K562 (cell line): ENCODE measurements at regions not wholly inside any gene's neighbourhood (a gene's known extent, or its start where the extent isn't known, plus 50 kb on each side); places are given as distances from the start of the nearest gene placed in this dataset.

Source experiments
- ATAC-seq: fragments of 200-7000 bp; cut with Tn5 transposase; 3 replicates; pipeline ENCODE4 v1.9.1; 2020; ENCODE audit warnings: moderate library complexity
- BruUV-seq: library from RNA; stranded (reverse); fragments of 400-500 nt; replicated peaks from 2 replicates; lab custom pipeline; 2021; lab: Mats Ljungman, UMichigan
- CTCF ChIA-PET: fragments of 300-600 bp; formaldehyde crosslinking; extraction: SDS; loops from one replicate; lab custom pipeline; 2021; ENCODE audit warnings: low intra/inter-chr PET ratio; lab: Yijun Ruan, JAX
- POLR2A ChIA-PET: fragments of 300-600, 350-650 bp; sonication (Branson Sonifier 250); formaldehyde crosslinking; extraction: SDS; loops from one replicate; lab custom pipeline; 2021; ENCODE audit warnings: antibody characterized with exemption, inconsistent platforms; lab: Yijun Ruan, JAX
- DNase-seq, 4 experiments: peaks; one replicate each; pipeline versions ENCODE4 v3.0.0 to v3.0.0-alpha.2; 2011 to 2018; ENCODE audit warnings: low spot score in 3 of 4, mixed read lengths in 3 of 4; ENCODE audit errors: extremely low read depth in 1 of 4
- FAIRE-seq: peaks from 2 replicates; lab custom pipeline; 2011; peaks lifted over from hg19 to GRCh38; lab: Jason Lieb, UNC
- H2AFZ ChIP-seq: 2 replicates; pipeline ENCODE4 v1.6.0; 2011; ENCODE audit warnings: low read depth, low read length, control low read depth, inconsistent platforms
- H3K27ac ChIP-seq: fragments of 200-600 bp; 3 replicates; pipeline ENCODE4 v1.8.0; 2011; ENCODE audit warnings: low read depth, mild to moderate bottlenecking, control low read depth, inconsistent platforms, low read length, moderate library complexity, mixed read lengths; ENCODE audit errors: extremely low read depth
- H3K27me3 ChIP-seq, 2 experiments: fragments of 300-600 bp in 1 of 2; 2 replicates in 1 of 2; 3 replicates in 1 of 2; pipeline versions ENCODE4 v1.6.0 to v1.8.0; 2011; ENCODE audit warnings: inconsistent platforms in 2 of 2, low read length in 2 of 2, mild to moderate bottlenecking in 1 of 2, mixed read lengths in 1 of 2, moderate library complexity in 1 of 2; ENCODE audit not compliant: control insufficient read depth in 2 of 2, insufficient read depth in 2 of 2
- H3K36me3 ChIP-seq: fragments of 300-600 bp; 3 replicates; pipeline ENCODE4 v1.8.0; 2011; ENCODE audit warnings: mild to moderate bottlenecking, low read length, inconsistent platforms; ENCODE audit not compliant: control insufficient read depth, insufficient read depth
- H3K4me1 ChIP-seq, 2 experiments: fragments of 200-600 bp in 1 of 2; replicated peaks in 1 of 2; 2 replicates in 1 of 2; 3 replicates in 1 of 2; pipeline versions ENCODE4 v1.5.1 to v1.8.0; 2011; ENCODE audit warnings: inconsistent platforms in 2 of 2, low read length in 2 of 2, mild to moderate bottlenecking in 1 of 2, mixed read lengths in 1 of 2, moderate library complexity in 1 of 2; ENCODE audit not compliant: control insufficient read depth in 2 of 2, insufficient read depth in 2 of 2
- H3K4me2 ChIP-seq: 2 replicates; pipeline ENCODE4 v1.6.1; 2011; ENCODE audit warnings: low read length, control low read depth, inconsistent platforms, mixed read lengths; ENCODE audit not compliant: insufficient read depth
- H3K4me3 ChIP-seq: fragments of 200-600 bp; sonication (generic), shearing (Covaris generic); 2 replicates; pipeline ENCODE4 v1.5.1; 2016; ENCODE audit warnings: control low read depth, inconsistent platforms
- H3K79me2 ChIP-seq: fragments of 200-600 bp; 3 replicates; pipeline ENCODE4 v1.8.0; 2011; ENCODE audit warnings: low read length, inconsistent platforms; ENCODE audit not compliant: control insufficient read depth, insufficient read depth
- H3K9ac ChIP-seq, 2 experiments: 2 replicates each; pipeline versions ENCODE4 v1.6.0 to v1.6.1; 2011; ENCODE audit warnings: low read depth in 2 of 2, low read length in 2 of 2, control low read depth in 1 of 2, inconsistent platforms in 1 of 2, mild to moderate bottlenecking in 1 of 2, mixed read lengths in 1 of 2; ENCODE audit not compliant: insufficient read depth in 1 of 2
- H3K9me1 ChIP-seq: one replicate; pipeline ENCODE4 v1.6.0; 2011; ENCODE audit warnings: inconsistent platforms, mild to moderate bottlenecking, low read length, moderate library complexity; ENCODE audit not compliant: control insufficient read depth, insufficient read depth
- H3K9me3 ChIP-seq: replicated peaks from 2 replicates; pipeline ENCODE4 v1.5.1; 2011; ENCODE audit warnings: low read depth, low read length, inconsistent platforms; ENCODE audit not compliant: control insufficient read depth, insufficient read depth
- H4K20me1 ChIP-seq: replicated peaks from 2 replicates; pipeline ENCODE4 v1.6.1; 2011; ENCODE audit warnings: low read length, inconsistent platforms, mixed read lengths; ENCODE audit not compliant: control insufficient read depth, insufficient read depth
- CHAMP1 ChIP-seq: fragments of 450-650 bp; IDR thresholded peaks from 2 replicates; pipeline ENCODE4 v1.6.1; 2016; ENCODE audit warnings: mild to moderate bottlenecking
- ELK1 ChIP-seq: sonication (generic); formaldehyde crosslinking; IDR thresholded peaks from 2 replicates; pipeline ENCODE4 v1.8.1; 2022; ENCODE audit warnings: missing genetic modification reagents
- GTF2F1 ChIP-seq: IDR thresholded peaks from 2 replicates; pipeline ENCODE4 v1.6.1; 2011; ENCODE audit warnings: low read depth, low read length, improper control_type of control experiment
- KLF10 ChIP-seq: fragments of 250-450 bp; sonication (Bioruptor Pico); IDR thresholded peaks from 2 replicates; pipeline ENCODE4 v1.6.1; 2021; ENCODE audit warnings: matching md5 sums
- MYC ChIP-seq, 2 experiments: fragments of 250-450 bp in 1 of 2; sonication (Bioruptor Pico) in 1 of 2; IDR thresholded peaks; 2 replicates each; pipeline versions ENCODE4 v1.5.1 to v1.6.1; 2012 to 2021; ENCODE audit warnings: low read depth in 2 of 2, borderline replicate concordance in 1 of 2, improper control_type of control experiment in 1 of 2, low read length in 1 of 2, mild to moderate bottlenecking in 1 of 2, moderate library complexity in 1 of 2
- NCOA2 ChIP-seq, 2 experiments: fragments of 450-650 bp; IDR thresholded peaks; 2 replicates each; pipeline ENCODE4 v1.6.1; 2018; ENCODE audit warnings: mild to moderate bottlenecking in 2 of 2, moderate library complexity in 1 of 2; ENCODE audit not compliant: partially characterized antibody in 2 of 2
- POU5F1 ChIP-seq: fragments of 150-350 bp; IDR thresholded peaks from 2 replicates; pipeline ENCODE4 v1.6.1; 2014; ENCODE audit warnings: borderline replicate concordance, low read length, low read depth, mild to moderate bottlenecking; ENCODE audit not compliant: partially characterized antibody
- RAD51 ChIP-seq: fragments of 450-650 bp; IDR thresholded peaks from 2 replicates; pipeline ENCODE4 v1.7.1; 2016; ENCODE audit warnings: low read depth, mild to moderate bottlenecking, borderline replicate concordance
- RB1 ChIP-seq: fragments of 450-650 bp; IDR thresholded peaks from 2 replicates; pipeline ENCODE4 v1.6.1; 2017; ENCODE audit warnings: low read depth, mild to moderate bottlenecking
- ZNF586 ChIP-seq: fragments of 450-650 bp; formaldehyde crosslinking; conservative IDR thresholded peaks from 2 replicates; pipeline ENCODE4 v1.4.0; 2020; ENCODE audit warnings: mild to moderate bottlenecking, moderate library complexity
- ZNF740 ChIP-seq, 3 experiments: fragments of 200-800 bp in 1 of 3; sonication (Bioruptor generic) in 1 of 3; sonication (generic) in 1 of 3; formaldehyde crosslinking in 1 of 3; IDR thresholded peaks; 2 replicates each; pipeline versions ENCODE4 v1.6.1 to v1.8.0; 2016 to 2022; ENCODE audit warnings: mild to moderate bottlenecking in 2 of 3, missing compliant biosample characterization in 2 of 3, missing genetic modification characterization in 2 of 3, missing genetic modification reagents in 1 of 3
- whole genome bisulfite sequencing: fragments of 100-300 bp; shearing (Covaris generic); methylation state at CpG from one replicate; pipeline ENCODE4 v1.1.6; 2016; ENCODE audit warnings: low coverage, mixed read lengths; ENCODE audit not compliant: insufficient coverage; ENCODE audit errors: missing lambda C conversion rate; 5-methylcytosine and 5-hydroxymethylcytosine counted together
- in situ Hi-C: fragments of 300-500 bp; cut with MboI; formaldehyde crosslinking; loops from 4 replicates; pipeline ENCODE4 v1.15.0; 2018; ENCODE audit warnings: inconsistent platforms, mixed read lengths
- intact Hi-C: fragments of 100-400 bp; cut with micrococcal nuclease; formaldehyde crosslinking; loops from 2 replicates; pipeline ENCODE4 v1.14.2; 2022

- no peak for TF ChIP-seq RB1
- TF ChIP-seq MYC (IDR thresholded peaks at IDR 0.05; ENCODE audit: low read depth, low read length): no peak
- no peak for TF ChIP-seq MYC (CRISPR knock-in tag; IDR thresholded peaks at IDR 0.05; ENCODE audit: borderline replicate concordance, low read depth)
- no peak for TF ChIP-seq ELK1 (CRISPR knock-in tag)
Measured at GRCh38 chr7:46714904-46715303, 793.8 kb upstream of the IGFBP3 start (continued).

- FAIRE-seq: no peak
- BruUV-seq: no TSS peak
- Histone ChIP-seq H3K79me2 (no peaks in the 10 kb centered on the region), H3K4me2 (no peak overlapping the region), H3K27me3 (no peaks in the 10 kb centered on the region), H3K9ac (no peak overlapping the region), H4K20me1 (no peaks in the 10 kb centered on the region), H3K36me3 (no peaks in the 10 kb centered on the region), H2AFZ (no peak overlapping the region), H3K4me1 (no peaks in the 10 kb centered on the region), H3K9me3 (no peaks in the 10 kb centered on the region), H3K4me3 (no peak overlapping the region), H3K9me1 (no peaks in the 10 kb centered on the region), H3K27ac (no peak overlapping the region)
- in situ Hi-C loops (no loop called here), intact Hi-C loops (no loop called here)
- ChIA-PET POLR2A (no interaction called here), CTCF (no interaction called here)
- no peak for ATAC-seq
- WGBS: 0% methylated on average over 4 of the region's 4 CpGs
- DNase-seq: no peak
- TF ChIP-seq POU5F1 (no peak), CHAMP1 (no peak), ZNF740 (CRISPR knock-in tag; IDR thresholded peaks at IDR 0.05) (no peak), ZNF740 (tag; IDR thresholded peaks at IDR 0.05) (no peak), NCOA2 (IDR thresholded peaks at IDR 0.05; ENCODE audit: partially characterized antibody in 2 of 2) (no peak), GTF2F1 (no peak), ZNF586 (no peak), RAD51 (no peak), KLF10 (CRISPR knock-in tag) (no peak)
Measured at GRCh38 chr7:46713868-46714596, 793.0 kb upstream of the IGFBP3 start.
